HG03457 (cell line): ENCODE measurements at regions not wholly inside any gene's neighbourhood (a gene's known extent, or its start where the extent isn't known, plus 50 kb on each side); places are given as distances from the start of the nearest gene placed in this dataset.
"Not testable (repeated sequence)": the region's sequence is repeated elsewhere in the genome, so short reads cannot be mapped to it uniquely, and the experiment has no call there.

Experiments
- ATAC-seq: cut with Tn5 transposase; IDR thresholded peaks from one replicate; pipeline ENCODE4 v1.9.1; 2021; ENCODE audit warnings: moderate number of reproducible peaks; ENCODE audit not compliant: unreplicated experiment

DNA sequence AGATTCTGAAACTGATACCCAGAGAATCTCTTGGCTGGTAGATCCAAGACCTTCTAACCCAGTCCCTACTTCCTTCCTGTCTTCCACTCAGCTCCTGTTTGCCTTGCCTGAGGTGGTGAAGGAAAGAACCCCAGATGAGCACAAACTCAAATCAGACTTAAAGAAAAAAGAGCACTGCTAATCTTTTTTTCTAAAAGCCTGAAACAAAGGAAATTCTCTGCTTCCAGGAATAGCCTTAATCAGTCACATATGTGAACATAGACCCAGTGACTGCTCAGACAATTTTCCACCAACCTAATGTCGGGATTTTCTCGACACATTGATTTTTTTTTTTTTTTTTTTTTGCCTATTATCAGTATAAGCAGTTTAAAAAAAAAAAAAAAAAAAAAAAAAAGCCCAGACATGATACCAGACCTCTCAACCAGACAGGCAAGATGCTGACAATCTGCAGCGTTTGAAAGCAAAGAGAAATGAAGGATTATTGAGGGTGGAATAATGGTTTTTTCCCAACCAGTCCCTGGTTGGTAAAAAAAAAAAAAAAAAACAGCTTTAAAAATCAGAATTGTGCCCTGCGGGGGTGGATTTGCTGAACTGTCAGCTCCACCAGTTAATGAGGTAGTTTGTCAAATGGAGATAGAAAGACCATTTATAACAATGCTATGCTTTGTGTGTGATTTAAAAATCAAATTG, 256.8 kb upstream of the RARB start:
- ATAC-seq: no peak

DNA sequence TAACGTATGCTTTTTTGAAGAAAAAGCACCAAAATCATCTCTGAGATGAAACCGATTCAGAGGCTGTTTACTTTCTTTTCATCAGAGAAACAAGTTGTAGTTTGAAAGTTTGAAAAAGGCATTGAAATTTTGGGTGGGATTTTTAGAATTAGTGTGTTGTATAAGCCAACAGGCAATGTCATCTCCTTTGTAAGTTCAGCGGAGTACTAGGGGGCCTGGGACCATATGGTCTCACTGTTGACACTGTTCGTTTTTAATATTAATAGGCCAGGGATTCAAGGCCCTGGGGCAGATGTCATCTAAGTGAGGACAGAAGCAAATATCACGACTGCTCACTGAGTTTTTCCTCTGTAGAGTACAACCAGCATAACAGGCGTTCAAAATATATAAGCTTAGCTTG, 256.2 kb upstream of the RARB start:
- ATAC-seq: no peak

- ATAC-seq: no peak
Observed at GRCh38 chr3:25173606-25174005, 254.5 kb upstream of the RARB start.

- ATAC-seq: no peak
Observed at GRCh38 chr3:25174251-25174650, 253.8 kb upstream of the RARB start.

DNA sequence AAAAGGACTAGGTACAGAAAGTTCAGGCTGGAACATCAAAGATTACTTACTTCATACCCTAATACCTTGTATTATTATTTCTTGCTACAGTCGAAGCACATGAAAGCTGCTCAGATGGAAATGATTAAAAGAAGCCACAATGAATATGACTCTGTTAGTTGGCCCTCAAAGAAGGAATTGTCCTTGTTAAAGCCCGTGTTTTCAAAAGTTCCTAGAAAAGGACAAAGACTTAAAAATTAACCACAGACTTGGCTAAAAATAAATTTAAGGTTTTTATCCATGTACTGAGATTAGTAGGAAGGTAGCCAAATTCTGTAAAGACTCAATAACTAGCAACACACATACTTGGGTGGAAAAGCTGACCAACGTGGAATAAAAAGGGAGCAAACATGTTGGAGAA, 251.0 kb upstream of the RARB start:
- no peak for ATAC-seq

DNA sequence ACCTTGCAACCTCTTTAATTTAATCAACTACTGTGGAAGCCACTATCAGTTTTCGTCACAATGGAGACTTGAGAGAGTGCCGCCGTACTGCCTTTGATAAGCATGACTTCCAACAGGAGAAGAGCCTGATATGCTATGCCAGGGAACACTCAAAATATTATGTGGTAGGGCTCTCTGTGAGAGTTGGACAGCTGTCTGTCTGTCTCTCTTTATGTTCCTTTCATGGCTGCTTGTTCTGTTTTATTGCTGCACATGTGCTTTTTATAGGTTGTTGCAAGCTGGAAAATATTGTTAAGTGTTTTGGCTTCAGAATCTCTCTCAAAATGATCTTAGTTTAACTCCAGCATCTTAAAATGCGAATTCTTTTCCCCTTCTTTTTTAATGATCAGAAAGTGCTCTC, 249.4 kb upstream of the RARB start:
- ATAC-seq: no peak

DNA sequence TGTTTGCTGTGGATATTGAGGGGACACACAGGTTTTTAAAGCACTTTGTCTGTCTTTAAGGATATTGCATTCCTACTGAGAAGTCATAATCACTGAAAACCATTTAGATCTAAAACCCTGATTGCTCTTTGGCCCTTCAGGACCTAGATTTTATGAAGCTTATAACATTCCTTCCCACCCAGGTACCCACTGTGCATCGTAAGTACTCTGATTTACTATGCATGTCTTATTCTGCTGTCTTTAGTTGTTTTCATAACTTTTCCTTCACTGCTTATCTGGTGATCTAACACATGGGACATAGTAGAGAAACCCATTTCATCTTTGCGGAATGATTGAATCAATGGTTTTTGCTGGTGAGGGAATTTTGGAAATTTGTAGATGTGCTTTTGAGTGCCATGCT, 247.0 kb upstream of the RARB start:
- no peak for ATAC-seq

DNA sequence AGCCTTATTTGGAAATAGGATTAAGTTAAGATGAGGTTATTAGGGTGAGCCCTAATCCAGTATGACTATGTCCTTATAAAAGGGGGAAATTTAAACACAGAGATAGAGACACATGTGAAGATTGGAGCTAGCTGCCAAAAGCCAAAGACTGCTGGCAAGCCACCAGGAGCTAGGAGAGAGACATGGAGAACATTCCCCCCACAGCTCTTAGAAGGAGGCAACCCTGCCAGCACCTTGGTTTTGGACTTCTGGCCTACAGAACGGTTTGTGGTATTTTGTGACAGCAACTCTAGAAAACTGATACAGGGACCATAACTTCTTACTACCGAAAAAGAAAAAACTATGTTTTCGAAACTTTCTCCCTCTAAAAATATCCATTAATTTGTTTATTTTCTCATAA, 245.3 kb upstream of the RARB start:
- ATAC-seq: no peak

DNA sequence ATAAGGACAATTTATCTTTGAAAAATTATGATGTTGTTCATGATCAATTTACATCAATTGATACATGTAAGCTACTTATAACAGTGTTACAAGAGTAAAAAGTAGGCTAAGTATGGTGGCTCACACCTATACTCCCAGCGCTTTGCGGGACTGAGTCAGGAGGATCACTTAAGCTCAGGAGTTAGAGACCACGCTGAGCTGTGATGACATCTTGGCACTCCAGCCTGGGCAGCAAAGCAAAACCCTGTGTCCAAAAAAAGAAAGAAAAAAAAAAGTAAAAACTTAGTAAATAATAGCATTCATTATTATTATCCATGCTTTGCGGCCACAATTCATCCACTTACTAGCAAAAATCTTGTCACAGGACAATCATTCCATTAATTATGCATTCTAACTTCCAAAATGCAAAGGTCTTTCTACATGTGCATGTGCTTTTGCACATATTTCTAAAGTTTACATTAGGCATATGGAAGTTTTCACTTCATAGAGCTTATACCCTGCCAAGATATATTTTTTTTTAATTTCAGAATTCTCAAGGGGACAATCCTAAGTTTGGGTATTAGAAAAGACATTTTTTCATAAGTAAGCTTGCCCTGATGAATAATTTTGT, 243.3 kb upstream of the RARB start:
- no peak for ATAC-seq

- ATAC-seq: no peak
Observed at GRCh38 chr3:25191673-25192072, 236.4 kb upstream of the RARB start.

DNA sequence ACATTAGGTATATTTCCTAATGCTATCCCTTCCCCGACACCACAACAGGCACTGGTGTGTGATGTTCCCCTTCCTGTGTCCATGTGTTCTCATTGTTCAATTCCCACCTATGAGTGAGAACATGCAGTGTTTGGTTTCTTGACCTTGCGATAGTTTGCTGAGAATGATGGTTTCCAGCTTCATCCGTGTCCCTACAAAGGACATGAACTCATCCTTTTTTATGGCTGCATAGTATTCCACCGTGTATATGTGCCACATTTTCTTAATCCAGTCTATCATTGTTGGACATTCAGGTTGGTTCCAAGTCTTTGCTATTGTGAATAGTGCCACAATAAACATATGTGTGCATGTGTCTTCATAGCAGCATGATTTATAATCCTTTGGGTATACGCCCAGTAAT, 228.5 kb upstream of the RARB start:
- not testable (repeated sequence) for ATAC-seq

DNA sequence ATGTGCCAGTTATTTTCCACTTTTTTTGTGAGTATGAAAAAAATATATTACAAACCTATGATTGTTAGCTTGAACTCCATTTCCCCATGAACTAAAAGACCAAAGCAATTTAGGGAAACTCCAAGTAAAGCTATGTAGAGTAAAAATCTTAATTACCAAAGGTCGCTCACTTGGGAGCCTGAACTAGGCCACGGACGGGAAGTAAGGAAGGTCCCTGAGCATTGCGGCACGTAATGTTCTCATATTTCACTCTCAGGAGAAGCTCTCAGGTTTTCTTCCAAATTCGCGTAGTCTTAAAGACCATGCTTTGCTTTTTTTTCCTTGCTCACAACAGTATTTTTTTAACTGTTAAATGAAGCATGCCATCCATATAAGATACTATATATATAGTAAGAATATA, 215.3 kb upstream of the RARB start:
- no peak for ATAC-seq

- no peak for ATAC-seq
Observed at GRCh38 chr3:25214034-25214433, 214.0 kb upstream of the RARB start.

DNA sequence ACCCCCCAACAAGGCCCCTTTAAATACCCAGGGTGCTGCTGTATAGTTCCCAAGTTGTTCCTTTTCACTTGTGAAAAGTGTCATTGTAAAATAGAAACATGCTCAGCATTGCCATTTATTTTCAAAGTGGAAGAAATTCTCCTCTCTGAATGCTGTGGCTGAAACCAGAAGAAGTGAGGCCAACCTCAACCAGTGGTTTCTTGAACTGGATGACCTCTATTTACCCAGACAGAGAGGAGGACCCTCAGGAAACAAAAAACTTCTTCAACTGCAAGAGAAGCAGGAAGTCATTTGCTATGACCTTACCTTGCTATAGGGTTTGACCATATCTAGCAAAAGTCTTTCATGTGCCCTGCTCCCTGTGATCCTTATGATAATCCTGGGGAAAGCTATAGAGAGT, 209.7 kb upstream of the RARB start:
- ATAC-seq: no peak

- ATAC-seq: no peak
Observed at GRCh38 chr3:25226747-25227146, 201.3 kb upstream of the RARB start.

- ATAC-seq: no peak
Observed at GRCh38 chr3:25229586-25229985, 198.5 kb upstream of the RARB start.

GRCh38 chr3:25235031-25235430, 193.0 kb upstream of the RARB start:
- ATAC-seq: no peak

DNA sequence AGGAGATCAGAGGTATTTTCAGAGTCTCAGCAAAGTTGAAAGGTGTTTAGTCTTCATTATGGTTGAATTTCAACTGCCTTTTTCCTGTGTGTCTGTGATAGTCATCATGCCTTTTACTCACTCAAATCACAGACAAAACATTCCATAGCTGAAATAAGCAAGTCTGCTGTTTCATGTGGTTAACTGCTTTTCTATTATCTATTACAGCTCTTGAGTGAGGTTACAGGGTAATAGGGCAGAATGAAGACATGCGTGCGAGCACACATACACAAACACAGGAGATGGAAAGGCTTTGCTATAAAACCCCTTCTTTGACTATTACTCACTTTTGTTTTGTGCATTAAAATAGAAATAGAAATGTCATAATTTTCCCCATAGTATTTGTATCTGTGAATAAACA, 192.6 kb upstream of the RARB start:
- no peak for ATAC-seq

DNA sequence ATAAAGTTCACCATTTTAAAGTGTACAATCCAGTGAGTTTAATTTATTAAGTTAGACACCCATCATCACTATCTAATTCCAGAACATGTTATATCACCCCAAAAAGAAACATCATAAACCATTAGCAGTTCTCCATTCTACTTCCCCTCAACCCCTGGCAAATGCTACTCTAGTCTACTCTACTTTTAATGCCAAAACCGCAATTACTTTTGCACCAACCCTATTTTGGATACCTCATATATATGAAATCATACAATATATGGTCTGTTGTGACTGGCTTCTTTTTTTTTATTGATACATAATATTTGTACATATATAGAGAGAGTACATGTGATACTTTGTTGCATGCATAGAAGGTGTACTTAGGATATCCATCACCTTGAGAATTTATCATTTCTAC, 190.5 kb upstream of the RARB start:
- no peak for ATAC-seq

GRCh38 chr3:25239042-25239441, 189.0 kb upstream of the RARB start:
- no peak for ATAC-seq

- no peak for ATAC-seq
Observed at GRCh38 chr3:25246913-25247312, 181.2 kb upstream of the RARB start.

DNA sequence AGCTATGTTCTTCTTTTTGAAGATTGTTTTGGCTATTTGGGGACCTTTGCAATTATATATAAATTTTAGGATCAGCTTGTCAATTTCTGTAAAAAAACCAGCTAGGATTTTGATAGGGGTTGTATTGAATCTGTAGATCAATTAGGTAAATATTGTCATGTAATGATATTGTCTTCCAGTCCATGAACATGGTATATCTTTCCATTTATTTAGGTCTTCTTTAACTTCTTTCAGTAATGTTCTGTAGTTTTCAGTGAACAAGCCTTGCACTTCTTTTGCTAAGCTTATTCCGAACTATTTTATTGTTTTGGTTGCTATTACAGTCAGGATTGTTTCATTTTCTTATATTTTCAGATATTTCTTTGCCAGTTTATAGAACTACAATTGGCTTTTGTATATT, 175.8 kb upstream of the RARB start:
- ATAC-seq: no peak

DNA sequence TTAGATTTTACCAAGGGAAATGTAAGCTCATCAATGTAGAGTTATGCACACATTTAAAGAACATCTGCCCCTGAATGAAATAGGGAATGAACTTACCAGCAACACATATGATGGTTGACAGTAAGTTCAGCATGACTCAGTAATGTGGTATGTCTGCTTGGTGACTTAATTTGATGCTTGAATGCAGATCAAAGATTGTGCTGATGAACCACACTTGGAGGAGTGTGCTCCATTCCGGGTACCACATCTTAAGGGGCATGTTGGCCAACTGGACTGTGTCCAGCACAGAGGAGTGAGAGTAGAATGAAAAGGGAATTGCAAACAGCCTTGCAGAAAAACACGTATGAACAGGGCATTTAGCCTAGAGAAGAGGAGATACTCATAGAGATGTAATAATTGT, 171.0 kb upstream of the RARB start:
- no peak for ATAC-seq
